ENCODE measurements at regions not wholly inside any gene's neighbourhood (a gene's known extent, or its start where the extent isn't known, plus 50 kb on each side); places are given as distances from the start of the nearest gene placed in this dataset.

GRCh38 chr16:6913566-6913965 lies 419.1 kb upstream of the RBFOX1 start:
- no peaks in the 10 kb centered on the region for H3K4me1 ChIP-seq
- no peak overlapping the region for H3K4me3 ChIP-seq
- WGBS, 2 donors: 79 to 85% methylated on average over 2 to 5 of the region's 5 CpGs
- H3K27me3 ChIP-seq: no peaks in the 10 kb centered on the region
- no peak for DNase-seq
- intact Hi-C loops (cut with DNase I; ENCODE audit: low total_unique reads): no loop called here
- no peaks in the 10 kb centered on the region for H3K36me3 ChIP-seq (ENCODE audit: low read depth, missing control alignments)
- no peaks in the 10 kb centered on the region for H3K9me3 ChIP-seq
- no peak overlapping the region for H3K27ac ChIP-seq
- TF ChIP-seq POLR2A (IDR thresholded peaks at IDR 0.05) (no peak), CTCF (IDR thresholded peaks at IDR 0.05) (no peak)

GRCh38 chr16:6910301-6910700 lies 422.3 kb upstream of the RBFOX1 start:
- TF ChIP-seq POLR2A (IDR thresholded peaks at IDR 0.05) (no peak), CTCF (IDR thresholded peaks at IDR 0.05) (no peak)
- no peak for DNase-seq
- 61 to 65% methylated on average over 5 of the region's 5 CpGs for WGBS, 2 donors
- intact Hi-C loops (cut with DNase I; ENCODE audit: low total_unique reads): no loop called here
- H3K36me3 ChIP-seq (ENCODE audit: low read depth, missing control alignments): no peaks in the 10 kb centered on the region
- H3K27me3 ChIP-seq: no peaks in the 10 kb centered on the region
- H3K9me3 ChIP-seq: no peaks in the 10 kb centered on the region
- H3K27ac ChIP-seq: no peak overlapping the region
- no peaks in the 10 kb centered on the region for H3K4me1 ChIP-seq
- H3K4me3 ChIP-seq: no peak overlapping the region

GRCh38 chr16:6905601-6906000 lies 427.0 kb upstream of the RBFOX1 start:
- Histone ChIP-seq H3K36me3 (ENCODE audit: low read depth, missing control alignments) (no peaks in the 10 kb centered on the region), H3K27ac (no peak overlapping the region), H3K4me1 (no peaks in the 10 kb centered on the region), H3K27me3 (no peaks in the 10 kb centered on the region), H3K9me3 (no peaks in the 10 kb centered on the region), H3K4me3 (no peak overlapping the region)
- 78 to 83% methylated on average over 3 of the region's 3 CpGs for WGBS, 2 donors
- intact Hi-C loops (cut with DNase I; ENCODE audit: low total_unique reads): no loop called here
- no peak for TF ChIP-seq CTCF (IDR thresholded peaks at IDR 0.05)
- no peak for DNase-seq

DNA sequence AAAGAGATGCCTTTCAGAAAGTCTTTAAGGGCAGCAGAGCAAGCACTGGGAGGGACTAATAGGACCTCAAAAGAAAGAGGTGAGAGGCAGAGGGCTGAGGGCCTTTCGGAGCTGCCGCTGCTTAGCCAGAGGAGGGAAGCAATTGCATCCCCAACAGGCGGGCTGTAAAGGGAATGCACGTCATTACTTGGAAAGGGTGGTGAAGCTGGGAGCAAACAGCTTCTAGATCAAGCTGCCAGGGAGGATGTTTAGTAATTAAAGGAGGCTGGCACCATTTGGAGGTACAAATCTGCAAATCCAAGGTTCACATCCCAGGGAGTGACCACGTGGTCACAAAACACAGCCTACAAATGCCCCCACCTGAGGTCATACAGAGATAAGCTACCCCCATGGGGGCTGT lies 429.0 kb upstream of the RBFOX1 start:
- Histone ChIP-seq H3K27me3 (no peaks in the 10 kb centered on the region), H3K9me3 (no peaks in the 10 kb centered on the region), H3K4me3 (no peak overlapping the region), H3K36me3 (ENCODE audit: low read depth, missing control alignments) (no peaks in the 10 kb centered on the region), H3K4me1 (no peaks in the 10 kb centered on the region), H3K27ac (no peak overlapping the region)
- WGBS, 2 donors: 41 to 65% methylated on average over 5 of the region's 5 CpGs
- DNase-seq: no peak
- intact Hi-C loops (cut with DNase I; ENCODE audit: low total_unique reads): no loop called here
- TF ChIP-seq CTCF (IDR thresholded peaks at IDR 0.05) (no peak), POLR2A (IDR thresholded peaks at IDR 0.05) (no peak)

GRCh38 chr16:6898896-6899295 lies 433.7 kb upstream of the RBFOX1 start:
- no peaks in the 10 kb centered on the region for H3K36me3 ChIP-seq (ENCODE audit: low read depth, missing control alignments)
- no peaks in the 10 kb centered on the region for H3K27me3 ChIP-seq
- TF ChIP-seq CTCF (IDR thresholded peaks at IDR 0.05) (no peak), POLR2A (IDR thresholded peaks at IDR 0.05) (no peak)
- DNase-seq: no peak
- H3K4me1 ChIP-seq: no peaks in the 10 kb centered on the region
- H3K27ac ChIP-seq: no peak overlapping the region
- intact Hi-C loops (cut with DNase I; ENCODE audit: low total_unique reads): no loop called here
- H3K4me3 ChIP-seq: no peak overlapping the region
- no peaks in the 10 kb centered on the region for H3K9me3 ChIP-seq
- 74% methylated on average over 10 of the region's 10 CpGs for WGBS, 2 donors
